NCI-H460 (cell line): ENCODE measurements at regions not wholly inside any gene's neighbourhood (a gene's known extent, or its start where the extent isn't known, plus 50 kb on each side); places are given as distances from the start of the nearest gene placed in this dataset.
A peak's percentile ranks its signal among the peaks of the same experiment; 100 is the strongest.
"Not testable (repeated sequence)": the region's sequence is repeated elsewhere in the genome, so short reads cannot be mapped to it uniquely, and the experiment has no call there.

Experiments used
- DNase-seq: peaks from one replicate; pipeline ENCODE4 v3.0.0-alpha.2; 2016; ENCODE audit warnings: low read depth; ENCODE audit errors: extremely low read depth

DNA sequence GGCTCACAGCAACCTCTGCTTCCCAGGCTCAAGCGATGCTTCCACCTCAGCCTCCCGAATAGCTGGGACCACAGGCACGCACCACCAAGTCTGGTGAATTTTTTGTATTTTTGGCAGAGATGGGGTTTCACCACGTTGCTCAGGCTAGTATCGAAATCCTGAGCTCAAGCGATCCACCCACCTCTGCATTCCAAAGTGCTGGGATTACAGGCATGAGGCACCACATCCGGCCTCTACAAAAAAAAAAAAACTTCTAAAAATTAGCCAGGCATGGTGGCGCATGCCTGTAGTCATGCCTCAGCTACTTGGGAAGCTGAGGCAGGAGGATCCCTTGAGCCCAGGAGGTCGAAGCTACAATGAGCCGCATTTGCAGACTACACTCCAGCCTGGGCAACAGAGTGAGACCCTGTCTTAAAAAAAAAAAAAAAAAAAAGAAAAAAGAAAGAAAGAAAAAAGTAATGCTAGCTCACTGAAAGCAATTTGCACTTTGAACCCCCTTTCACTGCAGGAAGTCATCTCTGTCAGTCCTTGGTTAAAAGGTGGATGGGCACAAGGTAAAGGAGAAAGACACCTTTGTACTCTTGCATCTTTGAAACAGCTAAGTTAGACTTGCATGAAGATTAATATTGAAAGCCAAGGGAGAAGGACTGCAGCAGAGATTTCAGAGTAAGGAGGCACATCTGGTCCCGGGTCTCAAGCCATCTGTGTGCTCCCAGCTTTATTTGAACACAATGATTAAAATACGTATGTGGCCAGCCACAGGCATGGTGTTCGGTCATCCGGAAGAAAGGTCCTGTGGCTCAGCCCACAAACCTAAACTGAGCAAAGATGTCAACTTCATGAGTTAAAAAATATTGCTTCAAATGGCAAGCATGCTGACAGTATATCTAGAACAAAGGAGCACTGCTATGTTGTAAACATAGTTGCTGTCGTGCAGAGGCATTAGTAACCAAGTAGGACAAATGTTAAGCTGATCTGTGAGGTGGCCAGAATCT, 103.8 kb upstream of the HMGA2 start:
- no peak for DNase-seq

GRCh38 chr12:65721541-65722190, 102.6 kb upstream of the HMGA2 start:
- DNase-seq = no peak

- no peak for DNase-seq
Measured at GRCh38 chr12:65725376-65725775, 98.9 kb upstream of the HMGA2 start.

DNA sequence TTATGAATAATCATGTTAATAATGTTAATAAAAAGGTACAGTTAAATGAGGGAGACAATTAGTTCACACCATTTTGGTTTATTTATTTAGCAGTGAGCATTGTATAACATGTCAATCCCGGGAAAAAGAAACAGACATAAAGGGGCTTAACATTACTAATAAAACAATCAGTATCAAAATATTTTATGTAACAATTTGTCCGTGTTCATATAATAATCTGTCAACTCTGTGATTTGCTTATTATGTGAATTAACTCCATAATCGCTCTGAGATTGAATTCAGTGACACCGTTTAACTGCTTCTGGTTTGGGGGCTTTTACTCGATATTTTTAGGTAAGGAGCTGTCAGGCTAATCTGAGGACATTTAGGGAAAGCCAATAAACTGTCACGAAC, 95.8 kb upstream of the HMGA2 start:
- DNase-seq = no peak

DNA sequence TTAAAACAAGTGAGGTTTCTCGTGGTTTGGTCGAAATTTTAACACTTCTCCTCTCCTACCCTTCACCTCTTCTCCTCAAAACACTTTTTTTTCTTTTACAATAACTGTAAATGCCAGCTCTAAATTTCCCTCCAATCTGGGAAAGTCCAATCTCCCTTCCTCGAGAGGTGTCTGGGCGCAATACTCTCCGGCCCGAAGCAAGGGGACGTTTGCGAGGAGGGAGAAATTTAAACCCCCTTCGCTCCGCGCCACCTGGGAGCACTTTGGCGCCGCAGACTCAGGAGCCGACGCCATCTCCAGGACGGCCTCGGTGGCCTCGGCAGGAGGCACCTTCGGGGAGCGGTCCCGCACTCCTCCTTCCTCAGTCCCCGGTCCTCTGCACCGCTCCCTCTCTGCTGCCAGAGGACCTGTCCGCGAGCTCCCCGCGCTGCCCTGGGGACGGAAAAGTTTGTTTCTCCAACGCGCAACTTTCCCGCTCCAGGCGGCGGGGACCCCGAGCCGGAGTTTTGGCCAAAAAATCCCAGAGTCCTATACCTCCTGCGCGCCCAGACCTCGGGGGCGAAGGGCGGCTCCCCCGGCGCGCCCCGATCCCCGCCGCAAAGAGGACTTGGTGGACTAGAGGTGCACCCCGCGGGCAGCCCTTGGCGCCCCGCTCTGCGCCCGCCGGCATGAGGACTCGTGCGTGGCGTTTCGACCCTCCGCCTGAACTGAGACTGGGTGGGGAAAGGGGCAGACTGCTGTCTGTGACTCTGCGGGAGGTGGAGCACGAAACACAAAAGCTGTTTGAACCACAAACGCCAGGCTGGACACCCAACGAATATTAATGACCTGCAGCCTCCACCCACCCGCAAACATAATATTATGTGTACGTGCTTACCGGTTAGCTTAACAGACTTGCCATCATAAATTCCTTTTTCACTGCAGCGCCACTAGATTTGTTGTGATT, 95.2 kb upstream of the HMGA2 start:
- DNase-seq = no peak

DNA sequence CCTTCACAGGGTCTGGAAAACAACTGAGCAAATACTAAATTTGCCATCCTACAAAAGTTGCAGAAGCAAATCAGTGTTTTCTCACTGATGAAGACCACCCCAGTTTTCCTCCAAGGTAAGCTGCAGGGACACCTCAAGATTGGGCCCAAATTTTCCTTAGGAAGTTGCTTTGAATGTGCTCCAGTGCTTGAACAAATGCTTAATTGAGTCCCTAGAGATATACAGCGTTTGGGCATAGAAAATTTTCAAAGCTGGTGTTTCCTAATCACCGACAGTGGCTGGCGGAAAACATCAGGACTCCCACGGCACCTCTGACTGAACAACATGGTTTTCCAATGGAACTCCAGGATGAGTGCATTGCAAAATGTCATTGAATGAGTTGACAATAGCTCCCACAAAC, 92.5 kb upstream of the HMGA2 start:
- no peak for DNase-seq

DNA sequence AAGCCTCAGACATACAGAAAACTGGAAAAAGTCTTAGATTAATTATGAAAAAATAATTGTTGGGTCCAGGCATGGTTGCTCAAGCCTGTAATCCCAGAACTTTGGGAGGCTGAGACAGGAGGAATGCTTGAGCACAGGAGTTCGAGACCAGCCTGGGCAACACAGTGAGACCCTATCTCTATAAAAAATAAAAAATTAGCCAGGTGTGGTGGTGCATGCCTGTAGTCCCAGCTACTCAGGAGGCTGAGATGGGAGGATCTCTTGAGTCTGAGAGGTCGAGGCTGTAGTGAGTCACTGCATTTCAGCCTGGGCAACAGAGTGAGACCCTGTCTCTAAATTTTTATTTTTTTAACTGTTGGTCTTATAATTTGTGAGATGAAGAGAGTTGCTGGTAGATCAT, 90.6 kb upstream of the HMGA2 start:
- DNase-seq = not testable (repeated sequence)

GRCh38 chr12:65734226-65734625, 90.1 kb upstream of the HMGA2 start:
- DNase-seq = no peak

DNA sequence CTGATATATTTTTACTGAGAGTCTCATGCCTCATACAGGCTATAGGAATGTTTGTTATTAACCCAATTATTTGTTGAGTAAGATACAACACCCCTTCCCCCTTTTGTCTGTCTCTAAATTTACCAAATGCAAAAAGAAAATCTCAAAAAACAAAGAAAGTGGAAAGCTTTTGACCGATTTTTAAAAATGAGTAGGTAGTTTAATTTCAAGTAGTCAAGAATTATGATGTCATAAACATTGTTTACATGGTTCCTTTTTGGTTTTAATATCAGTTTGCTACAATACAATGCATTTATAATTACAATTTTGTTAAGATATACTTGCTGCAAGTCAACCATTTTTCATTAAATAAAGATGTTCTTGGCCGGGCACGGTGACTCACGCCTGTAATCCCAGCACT, 84.7 kb upstream of the HMGA2 start:
- DNase-seq = no peak

GRCh38 chr12:65740506-65740872, 83.8 kb upstream of the HMGA2 start:
- no peak for DNase-seq

- DNase-seq = peak; percentile 61
Measured at GRCh38 chr12:65740873-65741600, 83.2 kb upstream of the HMGA2 start.

DNA sequence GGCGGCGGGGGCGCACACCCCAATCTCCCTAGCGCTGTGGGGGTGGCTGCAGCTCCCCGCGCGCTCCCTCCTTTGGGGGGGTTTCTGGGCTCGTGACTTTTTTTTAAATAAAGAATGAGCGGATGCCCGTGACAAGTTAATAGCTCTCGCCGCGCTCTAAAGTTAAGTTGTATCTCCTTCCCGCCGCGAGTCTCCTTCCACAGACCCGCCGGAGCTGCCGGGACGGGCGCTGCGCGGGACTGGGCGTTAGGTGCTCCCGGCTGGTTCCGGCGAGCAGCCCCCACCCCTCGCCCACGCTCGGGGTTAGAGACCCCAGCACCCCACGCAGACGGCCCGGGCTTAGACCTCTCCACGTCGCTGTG, 82.6 kb upstream of the HMGA2 start:
- DNase-seq = no peak

DNA sequence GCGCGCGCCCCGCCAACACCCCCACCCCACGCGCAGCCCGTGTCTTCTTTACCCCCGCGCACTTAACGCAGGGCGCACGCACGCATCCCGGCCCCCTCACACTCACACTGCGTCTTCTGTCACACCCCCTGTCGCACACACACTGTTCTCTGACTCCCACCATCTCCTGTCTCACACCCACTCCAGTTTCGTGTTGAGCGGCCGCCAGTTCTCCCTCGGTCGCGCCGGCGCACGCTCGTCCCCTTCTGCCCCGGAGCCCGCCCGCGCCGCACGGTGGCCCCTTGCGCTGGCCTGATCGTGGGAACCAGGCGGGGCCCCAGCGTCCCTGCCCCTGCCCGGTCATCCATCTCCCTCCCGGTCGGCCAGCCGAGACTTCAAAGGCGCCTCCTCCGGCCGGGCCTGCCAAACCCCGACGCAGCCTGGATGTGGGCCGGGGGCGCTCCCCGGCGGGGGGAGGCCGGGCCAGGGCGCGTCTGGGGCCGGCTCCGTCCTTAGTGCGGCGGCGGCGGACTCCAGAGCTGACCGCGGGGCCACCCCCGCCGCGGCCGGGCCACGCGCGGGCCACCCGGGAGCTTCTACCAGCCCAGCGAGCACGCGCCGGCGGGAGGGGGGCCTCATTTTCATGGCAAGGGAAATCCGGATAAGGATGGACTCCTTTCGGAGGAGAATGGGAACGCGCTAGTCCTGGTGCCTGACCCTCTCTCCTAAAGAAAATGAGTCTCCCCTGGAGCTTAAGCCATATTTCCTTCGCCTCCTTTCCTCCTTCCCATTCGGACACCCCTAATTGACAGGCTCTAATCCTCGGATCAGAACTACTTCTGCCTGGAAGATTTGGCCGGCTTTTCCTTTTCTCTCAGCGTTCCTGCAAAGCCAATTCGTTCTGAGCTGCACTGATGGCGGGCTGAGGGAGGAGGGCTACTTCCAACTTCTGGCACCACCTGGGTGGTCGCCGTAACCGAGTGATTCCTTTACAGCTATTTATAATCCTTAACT, 82.0 kb upstream of the HMGA2 start:
- DNase-seq = no peak

DNA sequence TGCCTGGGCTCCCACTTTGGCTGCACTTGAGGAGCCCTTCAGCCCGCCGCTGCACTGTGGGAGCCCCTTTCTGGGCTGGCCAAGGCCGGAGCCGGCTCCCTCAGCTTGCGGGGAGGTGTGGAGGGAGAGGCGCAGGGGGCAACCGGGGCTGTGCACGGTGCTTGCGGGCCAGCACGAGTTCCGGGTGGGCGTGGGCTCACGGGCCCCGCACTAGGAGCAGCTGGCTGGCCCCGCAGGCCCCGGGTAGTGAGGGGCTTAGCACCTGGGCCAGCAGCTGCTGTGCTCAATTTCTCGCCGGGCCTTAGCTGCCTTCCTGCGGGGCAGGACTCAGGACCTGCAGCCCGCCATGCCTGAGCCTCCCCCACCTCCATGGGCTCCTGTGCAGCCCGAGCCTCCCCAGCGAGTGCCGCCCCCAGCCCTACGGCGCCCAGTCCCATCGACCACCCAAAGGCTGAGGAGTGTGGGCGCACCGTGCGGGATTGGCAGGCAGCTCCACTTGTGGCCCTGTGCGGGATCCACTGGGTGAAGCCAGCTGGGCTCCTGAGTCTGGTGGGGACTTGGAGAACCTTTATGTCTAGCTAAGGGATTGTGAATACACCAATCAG, 79.9 kb upstream of the HMGA2 start:
- DNase-seq = not testable (repeated sequence)

DNA sequence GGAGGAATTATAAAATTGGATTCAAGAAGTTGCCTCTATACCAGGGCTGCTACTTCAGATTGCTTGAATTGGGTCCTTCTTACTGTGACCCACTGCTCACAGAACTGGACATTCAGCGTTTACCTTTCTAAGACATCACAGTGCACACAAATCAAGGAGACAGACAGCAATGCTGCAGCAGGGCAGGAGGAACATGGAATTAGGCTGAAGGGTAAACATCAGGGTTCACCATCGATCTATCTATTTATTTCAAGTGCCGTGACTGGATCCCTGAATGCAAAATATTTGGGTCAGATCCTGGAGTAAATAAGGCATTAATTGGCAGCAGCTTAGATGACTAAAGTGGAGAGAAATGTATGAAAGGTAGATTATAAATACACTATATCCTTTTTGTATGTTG, 76.9 kb upstream of the HMGA2 start:
- no peak for DNase-seq

DNA sequence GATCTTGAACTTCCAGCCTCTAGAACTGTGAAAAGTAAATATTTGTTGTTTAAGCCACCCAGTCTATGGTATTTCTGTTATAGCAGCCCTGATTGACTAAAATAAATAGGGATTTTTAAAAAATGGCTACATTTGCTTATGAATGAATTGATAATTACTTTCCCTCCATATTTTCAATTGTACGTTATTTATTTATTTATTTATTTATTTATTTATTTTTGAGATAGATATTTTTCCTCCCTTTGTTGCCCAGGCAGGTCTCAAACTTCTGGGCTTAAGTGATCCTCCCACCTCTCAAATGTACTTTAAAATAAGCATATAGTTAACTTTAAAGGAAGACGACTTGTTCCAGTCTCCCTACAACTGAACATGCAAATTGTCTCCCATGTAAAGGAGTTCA, 76.0 kb upstream of the HMGA2 start:
- no peak for DNase-seq

DNA sequence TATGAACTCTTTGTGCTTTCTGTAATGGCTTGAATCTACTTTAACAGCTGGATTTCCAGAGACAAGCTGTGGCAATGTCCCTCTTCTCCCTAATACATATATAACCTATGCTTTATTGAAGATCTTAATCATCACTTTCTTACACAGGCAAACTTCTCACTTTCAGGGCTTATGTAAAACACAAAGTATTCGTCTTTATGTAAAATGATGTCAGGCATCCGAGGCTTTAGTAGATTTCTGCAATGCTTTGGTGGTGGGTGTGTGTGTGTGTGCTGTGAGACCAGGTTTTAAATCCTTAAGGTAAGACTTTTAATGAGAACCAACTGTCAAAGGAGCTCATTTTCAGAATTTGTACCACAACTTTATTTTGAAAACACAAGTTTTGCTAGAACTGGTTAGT, 70.0 kb upstream of the HMGA2 start:
- DNase-seq = no peak

DNA sequence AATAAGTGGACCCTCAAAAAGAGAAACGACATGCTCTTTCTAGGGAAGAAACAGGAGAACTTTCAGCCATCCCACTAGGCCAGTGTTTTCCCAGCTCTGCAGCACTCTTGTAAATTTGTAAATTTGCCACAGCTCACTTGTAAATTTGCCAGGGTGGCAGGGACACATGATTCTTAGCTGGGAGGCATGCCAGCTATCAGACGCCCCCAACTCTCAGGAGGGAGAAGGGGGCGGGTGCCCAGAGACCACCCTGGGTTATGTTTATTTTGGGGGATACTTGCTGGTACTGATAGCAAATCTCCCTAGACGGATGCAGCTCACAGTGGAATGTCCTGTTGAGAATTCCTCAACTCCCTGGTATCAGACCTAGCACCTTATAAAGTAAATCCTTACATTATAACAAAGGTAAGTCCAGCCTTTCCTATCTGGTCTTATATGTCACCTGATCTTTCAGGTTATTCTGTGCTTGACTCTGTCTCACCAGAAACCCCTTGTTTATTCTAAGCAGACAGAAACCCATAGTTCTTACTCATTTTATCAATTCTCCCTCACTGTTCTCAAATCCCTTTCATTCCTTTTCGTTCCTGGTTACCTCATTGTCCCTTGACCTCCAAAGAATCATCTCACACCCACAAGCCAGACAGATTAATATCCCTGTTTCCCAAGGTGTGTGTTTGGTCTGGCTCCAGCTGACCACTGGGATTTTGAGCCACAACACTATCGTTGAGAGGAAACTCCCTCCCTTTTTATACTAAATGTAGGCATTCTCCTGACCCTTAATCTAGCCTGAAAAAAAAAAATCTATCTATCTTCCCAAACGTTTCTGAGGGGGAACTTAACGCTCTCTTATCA, 69.3 kb upstream of the HMGA2 start:
- no peak for DNase-seq
